ENCODE measurements at regions not wholly inside any gene's neighbourhood (a gene's known extent, or its start where the extent isn't known, plus 50 kb on each side); places are given as distances from the start of the nearest gene placed in this dataset.

DNA sequence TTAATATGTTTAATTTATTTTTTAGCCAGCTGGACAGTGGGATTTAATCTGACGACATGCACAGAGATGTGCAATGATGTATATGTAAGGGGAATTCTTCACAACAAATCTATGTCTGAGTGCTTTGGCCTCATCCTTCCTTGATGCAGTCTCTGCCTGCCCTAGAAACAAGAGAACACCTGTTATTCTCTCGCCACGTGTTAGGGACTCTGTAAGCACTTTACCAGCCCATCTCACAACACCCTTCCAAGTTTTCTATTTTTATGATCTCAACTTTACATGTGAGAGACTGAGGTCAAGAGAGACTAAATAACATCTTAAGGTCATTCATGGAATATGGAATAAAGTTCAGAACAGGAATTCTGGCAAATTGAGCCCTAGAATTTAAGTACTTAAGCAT lies 123.0 kb upstream of the GAS1 start:
- Histone ChIP-seq H3K79me1 (ENCODE audit: low read depth, low read length) (no peaks in the 10 kb centered on the region), H3K27me3 (replicated peaks in 1 of 4; ENCODE audit: control insufficient read depth in 3 of 4, extremely low read depth in 1 of 4, insufficient read depth in 3 of 4, low read length in 3 of 4) (0 out of 7 replicates have a peak, but pooled peaks cover 0 to 2% (median 0%) of the 10 kb centered on the region in 4 experiments), H2BK15ac (ENCODE audit: low read length) (no peak overlapping the region), H2AK5ac (ENCODE audit: low read depth, low read length) (no peak overlapping the region), H4K5ac (ENCODE audit: insufficient read length, low read depth, low read length) (no peak overlapping the region), H3K4me3 (ENCODE audit: extremely low read depth in 1 of 4, insufficient read depth in 2 of 4, low read depth in 3 of 4, low read length in 4 of 4) (no peak overlapping the region), H2BK5ac (ENCODE audit: low read depth, low read length) (no peak overlapping the region), H4K20me1 (replicated peaks in 1 of 2; ENCODE audit: control insufficient read depth in 1 of 2, insufficient read depth in 2 of 2, low read length in 2 of 2) (peaks cover 0 to 2% of the 10 kb centered on the region in 2 experiments), H4K91ac (replicated peaks; ENCODE audit: insufficient read length, low read length) (no peak overlapping the region), H3K9me3 (ENCODE audit: insufficient read depth in 2 of 2, low read depth in 1 of 2, low read length in 1 of 2) (no peaks in the 10 kb centered on the region), H2AFZ (ENCODE audit: low read length) (no peak overlapping the region), H3K4me1 (replicated peaks in 1 of 4; ENCODE audit: control insufficient read depth in 3 of 4, insufficient read depth in 4 of 4, low read length in 3 of 4) (no peaks in the 10 kb centered on the region), H3K79me2 (ENCODE audit: control insufficient read depth in 1 of 2, insufficient read depth in 2 of 2, low read length in 2 of 2) (no peaks in the 10 kb centered on the region), H3K23me2 (ENCODE audit: low read depth, low read length) (no peaks in the 10 kb centered on the region), H2BK20ac (ENCODE audit: low read length) (no peak overlapping the region), H2BK12ac (ENCODE audit: low read depth, low read length) (no peak overlapping the region), H3K4ac (replicated peaks; ENCODE audit: insufficient read length, low read depth, low read length) (no peak overlapping the region), H2BK120ac (replicated peaks; ENCODE audit: low read depth, low read length) (no peak overlapping the region), H3K9ac (replicated peaks in 1 of 4; ENCODE audit: extremely low read depth in 1 of 4, low read depth in 3 of 4, low read length in 3 of 4) (no peak overlapping the region), H4K8ac (ENCODE audit: extremely low read depth, insufficient read depth, low read length) (no peak overlapping the region), H3K56ac (replicated peaks; ENCODE audit: insufficient read length, low read depth, low read length) (no peak overlapping the region), H3K27ac (ENCODE audit: low read depth, low read length) (no peak overlapping the region), H3K4me2 (ENCODE audit: insufficient read depth in 1 of 2, low read depth in 2 of 2, low read length in 2 of 2) (no peak overlapping the region), H3K36me3 (ENCODE audit: control insufficient read depth in 2 of 4, insufficient read depth in 4 of 4, low read length in 3 of 4) (no peaks in the 10 kb centered on the region), H3K14ac (ENCODE audit: insufficient read length) (no peak overlapping the region), H3K18ac (ENCODE audit: extremely low read depth, low read length) (no peak overlapping the region), H3K23ac (ENCODE audit: insufficient read length) (no peak overlapping the region)
- 83% methylated on average over 3 of the region's 3 CpGs; no CpG with 5 or more reads in 1 of the 2 experiments for WGBS, 2 experiments (ENCODE audit: extremely low coverage in 1 of 2, insufficient coverage in 1 of 2, insufficient read length in 1 of 2, insufficient replicate concordance in 2 of 2, low coverage in 1 of 2, low lambda C conversion rate in 2 of 2, missing lambda C conversion rate in 1 of 2)
- DNase-seq (ENCODE audit: low read depth in 1 of 2, low spot score in 2 of 2) = no peak
- CTCF ChIA-PET (ENCODE audit: partially characterized antibody) = interaction anchor here (1.1 kb wide), 1 partner anchor 11 kb away, joined by 3 read pairs; no protein-coding TSS in a partner anchor
- FAIRE-seq = no peak
- POLR2A ChIA-PET (ENCODE audit: partially characterized antibody) = no interaction called here
- TF ChIP-seq CBX8 (IDR thresholded peaks at IDR 0.05; ENCODE audit: borderline replicate concordance, low read depth, low read length) (no peak), FOSL1 (IDR thresholded peaks at IDR 0.05; ENCODE audit: insufficient read depth, low read depth, low read length) (no peak), TCF12 (IDR thresholded peaks at IDR 0.05; ENCODE audit: low read depth, low read length) (no peak), MAFK (IDR thresholded peaks at IDR 0.05; ENCODE audit: low read depth, low read length) (no peak)
